Stomach (tissue), 8 donors: ENCODE measurements at regions not wholly inside any gene's neighbourhood (a gene's known extent, or its start where the extent isn't known, plus 50 kb on each side); places are given as distances from the start of the nearest gene placed in this dataset.

Experiments used
- DNase-seq, 2 donors: peaks; one replicate each; pipeline versions ENCODE4 v3.0.0 to v3.0.0-alpha.2; 2013 to 2019
- H3K27ac ChIP-seq, 5 donors: fragments of 200-600 bp in 4 of 5; sonication (generic) in 4 of 5; one replicate each; pipeline ENCODE4 v1.5.1; 2013 to 2019; ENCODE audit warnings: mild to moderate bottlenecking in 1 of 5, moderate library complexity in 1 of 5
- H3K27me3 ChIP-seq, 3 donors: fragments of 200-600 bp; sonication (generic); one replicate each; pipeline ENCODE4 v1.5.1; 2017 to 2019; ENCODE audit warnings: mixed run types in 1 of 3
- H3K36me3 ChIP-seq, 4 donors: fragments of 200-600 bp; sonication (generic); 1 replicate in 3 of 4; 2 replicates in 1 of 4; pipeline ENCODE4 v1.5.1; 2016 to 2019
- H3K4me1 ChIP-seq, 4 donors: fragments of 200-600 bp; sonication (generic); one replicate each; pipeline ENCODE4 v1.5.1; 2016 to 2019
- H3K4me3 ChIP-seq, 4 donors: fragments of 200-600 bp; sonication (generic) in 3 of 4; one replicate each; pipeline ENCODE4 v1.5.1; 2016 to 2019; ENCODE audit warnings: mild to moderate bottlenecking in 1 of 4
- H3K9me3 ChIP-seq, 4 donors: fragments of 200-600 bp; sonication (generic); one replicate each; pipeline ENCODE4 v1.5.1; 2016 to 2019
- EP300 ChIP-seq: sonication (generic); formaldehyde crosslinking; IDR thresholded peaks from one replicate; pipeline ENCODE4 v1.6.1; 2017; ENCODE audit warnings: antibody characterized with exemption
- POLR2A ChIP-seq, 4 donors: fragments of 450-650 bp; IDR thresholded peaks; one replicate each; pipeline ENCODE4 v1.6.1; 2016; ENCODE audit warnings: antibody characterized with exemption in 4 of 4, control low read depth in 2 of 4, mild to moderate bottlenecking in 1 of 4, moderate library complexity in 1 of 4
- POLR2AphosphoS5 ChIP-seq, 3 donors: sonication (generic); formaldehyde crosslinking; IDR thresholded peaks; one replicate each; pipeline ENCODE4 v1.6.1; 2016; ENCODE audit warnings: antibody characterized with exemption in 3 of 3
- WGBS, 5 donors: extraction: QIAGEN DNeasy Blood & Tissue Kit in 3 of 5; methylation state at CpG; one replicate each; pipeline versions ENCODE4 v1.1.5 to v1.1.7; 2013 to 2018; 5-methylcytosine and 5-hydroxymethylcytosine counted together
- intact Hi-C: fragments of 100-400 bp; cut with DNase I; formaldehyde crosslinking; loops from one replicate; pipeline ENCODE4 v1.15.1; 2023; ENCODE audit warnings: low total_unique reads
- TF ChIP-seq, protein P1 (sequence below), 7 experiments: fragments of 450-650 bp in 4 of 7; fragments of 200-600 bp in 3 of 7; sonication (generic) in 3 of 7; IDR thresholded peaks; one replicate each; pipeline ENCODE4 v1.5.1; 2016 to 2019; ENCODE audit warnings: antibody characterized with exemption in 7 of 7, control low read depth in 2 of 7, mild to moderate bottlenecking in 1 of 7
- donor health status: healthy with polysubstance abuse.
- donor health status: Bipolar disorder and iron deficiency.
- donor health status: healthy.

DNA sequence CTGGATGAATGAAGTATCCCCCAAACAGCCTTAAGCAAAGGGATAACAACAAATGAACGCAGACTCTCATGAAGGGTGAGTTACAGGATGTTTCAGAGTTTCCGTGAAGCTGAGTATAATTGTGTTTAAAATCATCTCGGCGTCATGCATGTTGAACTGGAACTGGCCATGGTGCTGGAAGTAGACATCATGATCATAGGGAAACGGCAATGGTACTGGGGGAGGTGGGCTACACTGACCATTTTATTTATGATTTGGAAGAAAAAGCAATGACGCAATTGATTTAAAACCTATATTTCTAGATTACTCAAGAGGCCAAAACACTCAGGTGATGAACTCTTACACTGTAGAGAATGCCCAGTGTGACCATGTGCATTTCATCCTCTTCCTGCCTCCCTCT is 387.9 kb upstream of the MYT1L start:
- 40 to 52% (median 50%) methylated on average over 6 of the region's 6 CpGs for WGBS, 5 donors
- H3K36me3 ChIP-seq, result no peaks in the 10 kb centered on the region
- TF ChIP-seq POLR2A (IDR thresholded peaks at IDR 0.05) (no peak), EP300 (no peak), POLR2AphosphoS5 (IDR thresholded peaks at IDR 0.05) (no peak)
- TF ChIP-seq, protein P1, sequence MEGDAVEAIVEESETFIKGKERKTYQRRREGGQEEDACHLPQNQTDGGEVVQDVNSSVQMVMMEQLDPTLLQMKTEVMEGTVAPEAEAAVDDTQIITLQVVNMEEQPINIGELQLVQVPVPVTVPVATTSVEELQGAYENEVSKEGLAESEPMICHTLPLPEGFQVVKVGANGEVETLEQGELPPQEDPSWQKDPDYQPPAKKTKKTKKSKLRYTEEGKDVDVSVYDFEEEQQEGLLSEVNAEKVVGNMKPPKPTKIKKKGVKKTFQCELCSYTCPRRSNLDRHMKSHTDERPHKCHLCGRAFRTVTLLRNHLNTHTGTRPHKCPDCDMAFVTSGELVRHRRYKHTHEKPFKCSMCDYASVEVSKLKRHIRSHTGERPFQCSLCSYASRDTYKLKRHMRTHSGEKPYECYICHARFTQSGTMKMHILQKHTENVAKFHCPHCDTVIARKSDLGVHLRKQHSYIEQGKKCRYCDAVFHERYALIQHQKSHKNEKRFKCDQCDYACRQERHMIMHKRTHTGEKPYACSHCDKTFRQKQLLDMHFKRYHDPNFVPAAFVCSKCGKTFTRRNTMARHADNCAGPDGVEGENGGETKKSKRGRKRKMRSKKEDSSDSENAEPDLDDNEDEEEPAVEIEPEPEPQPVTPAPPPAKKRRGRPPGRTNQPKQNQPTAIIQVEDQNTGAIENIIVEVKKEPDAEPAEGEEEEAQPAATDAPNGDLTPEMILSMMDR (IDR thresholded peaks at IDR 0.05), result no peak
- H3K27ac ChIP-seq, result no peak overlapping the region
- H3K9me3 ChIP-seq, result no peaks in the 10 kb centered on the region
- intact Hi-C loops, result no loop called here
- no peaks in the 10 kb centered on the region for H3K4me1 ChIP-seq
- no peak overlapping the region for H3K4me3 ChIP-seq
- DNase-seq, result peak in 1 of 2 donors; percentile 32
- H3K27me3 ChIP-seq, result peaks cover 0 to 12% (median 0%) of the 10 kb centered on the region in 3 donors

DNA sequence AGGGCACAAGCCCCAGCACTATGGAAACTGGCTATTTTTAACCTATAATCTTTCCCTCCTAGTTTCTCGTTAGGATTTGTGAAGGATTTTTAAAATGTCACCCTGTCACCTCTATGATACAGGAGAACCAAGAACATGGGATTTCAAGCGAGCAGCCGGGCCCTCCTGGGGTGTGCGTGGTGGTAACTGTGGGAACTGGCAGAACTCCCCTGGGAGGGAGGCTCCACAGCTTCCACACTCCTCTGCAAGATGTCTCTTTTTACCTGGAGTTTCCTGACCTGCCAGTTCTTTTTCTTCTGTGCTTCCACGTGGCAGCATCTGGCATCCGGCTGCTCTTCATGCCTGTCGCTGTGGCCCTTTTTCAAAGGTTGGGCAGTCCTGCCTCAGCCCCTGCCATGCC is 386.3 kb upstream of the MYT1L start:
- 72 to 82% (median 75%) methylated on average over 7 of the region's 7 CpGs for WGBS, 5 donors
- TF ChIP-seq POLR2A (IDR thresholded peaks at IDR 0.05), result no peak
- TF ChIP-seq POLR2AphosphoS5 (IDR thresholded peaks at IDR 0.05), result no peak
- TF ChIP-seq, protein P1 (IDR thresholded peaks at IDR 0.05), result no peak
- TF ChIP-seq EP300, result no peak
- Histone ChIP-seq H3K36me3 (no peaks in the 10 kb centered on the region), H3K27me3 (peaks cover 0 to 18% (median 0%) of the 10 kb centered on the region in 3 donors), H3K4me1 (no peaks in the 10 kb centered on the region), H3K27ac (no peak overlapping the region), H3K9me3 (no peaks in the 10 kb centered on the region), H3K4me3 (no peak overlapping the region)
- intact Hi-C loops, result no loop called here
- no peak for DNase-seq

DNA sequence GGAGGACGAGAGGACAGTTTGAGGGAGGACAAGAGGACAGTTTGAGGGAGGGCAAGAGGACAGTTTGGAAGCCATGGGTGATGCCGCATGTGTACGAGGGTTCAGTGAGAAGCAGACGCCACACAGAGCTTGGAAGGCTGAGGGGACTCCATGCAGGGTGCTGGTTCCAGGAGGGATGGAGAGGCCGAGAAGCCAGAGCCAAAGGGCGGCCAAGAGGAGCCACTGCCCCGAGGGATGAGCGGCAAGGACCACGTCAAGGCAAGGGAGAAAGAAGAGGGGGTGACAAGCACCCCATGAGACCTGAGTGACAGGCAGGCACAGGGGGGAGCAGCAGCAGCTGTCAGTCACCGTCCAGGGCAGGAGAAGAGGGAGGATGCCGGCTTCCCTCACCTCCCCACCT is 385.7 kb upstream of the MYT1L start:
- intact Hi-C loops, result no loop called here
- TF ChIP-seq POLR2A (IDR thresholded peaks at IDR 0.05) (no peak), EP300 (no peak), POLR2AphosphoS5 (IDR thresholded peaks at IDR 0.05) (no peak)
- TF ChIP-seq, protein P1 (IDR thresholded peaks at IDR 0.05), result no peak

DNA sequence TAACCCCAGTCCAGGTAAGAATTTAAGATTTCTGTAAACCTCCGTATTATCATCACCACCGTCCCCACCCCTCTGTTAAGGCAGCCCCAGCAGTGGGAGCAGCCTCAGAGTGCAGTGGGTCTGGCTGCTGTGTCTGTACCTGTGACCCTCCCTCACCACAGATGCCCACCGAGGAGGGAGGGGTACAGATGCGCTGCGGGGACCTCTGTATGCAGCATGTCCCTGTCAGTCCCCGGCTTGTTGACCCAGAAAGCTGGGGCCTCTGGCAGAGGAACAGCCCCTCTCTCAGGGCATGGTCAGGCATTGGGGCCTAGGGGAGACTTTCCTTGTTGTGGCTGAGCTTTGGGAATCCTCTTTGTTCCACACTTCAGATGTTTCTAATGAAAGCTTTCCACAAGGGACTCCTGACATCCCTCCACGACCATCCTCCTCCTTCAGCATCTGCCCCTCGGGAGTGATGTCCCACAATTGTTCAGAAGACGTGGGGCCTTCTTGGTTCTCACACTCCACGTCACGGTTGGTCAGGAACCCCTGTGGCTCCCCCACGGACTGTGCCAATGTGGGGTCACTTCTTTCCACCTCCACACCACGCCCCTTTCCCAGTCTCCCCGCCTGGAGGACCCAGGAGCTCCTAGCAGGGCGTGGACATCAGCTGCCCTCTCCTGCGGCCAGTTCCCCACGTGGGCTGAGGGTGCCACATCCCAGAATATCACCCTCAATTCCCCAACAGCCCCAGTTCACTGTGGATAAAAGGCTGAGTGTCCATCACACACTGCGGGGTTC is 384.2 kb upstream of the MYT1L start:
- 65 to 81% (median 79%) methylated on average over 15 to 18 of the region's 18 CpGs for WGBS, 5 donors
- no peak for TF ChIP-seq POLR2A (IDR thresholded peaks at IDR 0.05)
- TF ChIP-seq, protein P1 (IDR thresholded peaks at IDR 0.05), result no peak
- TF ChIP-seq EP300, result no peak
- TF ChIP-seq POLR2AphosphoS5 (IDR thresholded peaks at IDR 0.05), result no peak
- Histone ChIP-seq H3K4me3 (no peak overlapping the region), H3K27me3 (peaks cover 0 to 26% (median 0%) of the 10 kb centered on the region in 3 donors), H3K27ac (no peak overlapping the region), H3K9me3 (no peaks in the 10 kb centered on the region), H3K36me3 (no peaks in the 10 kb centered on the region), H3K4me1 (no peaks in the 10 kb centered on the region)
- intact Hi-C loops, result no loop called here
- DNase-seq, result no peak

More for the DNA sequence above, 385.7 kb upstream of the MYT1L start:
- no peaks in the 10 kb centered on the region for H3K9me3 ChIP-seq
- no peaks in the 10 kb centered on the region for H3K36me3 ChIP-seq
- no peak overlapping the region for H3K4me3 ChIP-seq
- whole genome bisulfite sequencing, 5 donors, result 73 to 84% (median 79%) methylated on average over 10 to 11 of the region's 11 CpGs
- no peak for DNase-seq
- no peak overlapping the region for H3K27ac ChIP-seq
- no peaks in the 10 kb centered on the region for H3K4me1 ChIP-seq
- H3K27me3 ChIP-seq, result peaks cover 0 to 23% (median 0%) of the 10 kb centered on the region in 3 donors
